ENCODE measurements at regions not wholly inside any gene's neighbourhood (a gene's known extent, or its start where the extent isn't known, plus 50 kb on each side); places are given as distances from the start of the nearest gene placed in this dataset.

- no peaks in the 10 kb centered on the region for H3K4me1 ChIP-seq (ENCODE audit: control insufficient read depth, insufficient read depth, low read length)
- ATAC-seq (no peak), DNase-seq (no peak)
- H3K27me3 ChIP-seq (ENCODE audit: control insufficient read depth, insufficient read depth): no peaks in the 10 kb centered on the region
- H3K27ac ChIP-seq (ENCODE audit: low read length): no peak overlapping the region
- H3K4me3 ChIP-seq (ENCODE audit: low read length): no peak overlapping the region
- 75% methylated on average over 3 of the region's 3 CpGs for WGBS
- intact Hi-C loops (cut with DNase I): no loop called here
- H3K9me3 ChIP-seq (ENCODE audit: control insufficient read depth, low read length): no peaks in the 10 kb centered on the region
Observed at GRCh38 chr9:79011461-79011860, 560.3 kb upstream of the TLE4 start.

- Histone ChIP-seq H3K9me3 (ENCODE audit: control insufficient read depth, low read length) (no peaks in the 10 kb centered on the region), H3K4me3 (ENCODE audit: low read length) (no peak overlapping the region), H3K27ac (ENCODE audit: low read length) (no peak overlapping the region), H3K4me1 (ENCODE audit: control insufficient read depth, insufficient read depth, low read length) (no peaks in the 10 kb centered on the region), H3K27me3 (ENCODE audit: control insufficient read depth, insufficient read depth) (no peaks in the 10 kb centered on the region)
- no peak for ATAC-seq
- intact Hi-C loops (cut with DNase I): no loop called here
- DNase-seq: no peak
Observed at GRCh38 chr9:79012561-79012960, 559.2 kb upstream of the TLE4 start.

- intact Hi-C loops (cut with DNase I): no loop called here
- Histone ChIP-seq H3K4me3 (ENCODE audit: low read length) (no peak overlapping the region), H3K4me1 (ENCODE audit: control insufficient read depth, insufficient read depth, low read length) (no peaks in the 10 kb centered on the region), H3K27ac (ENCODE audit: low read length) (no peak overlapping the region), H3K27me3 (ENCODE audit: control insufficient read depth, insufficient read depth) (no peaks in the 10 kb centered on the region), H3K9me3 (ENCODE audit: control insufficient read depth, low read length) (no peaks in the 10 kb centered on the region)
- WGBS: 66% methylated on average over 3 of the region's 3 CpGs
- DNase-seq (no peak), ATAC-seq (no peak)
Observed at GRCh38 chr9:79013715-79014610, 557.8 kb upstream of the TLE4 start.

GRCh38 chr9:79014929-79015699 lies 556.7 kb upstream of the TLE4 start:
- DNase-seq (no peak), ATAC-seq (no peak)
- Histone ChIP-seq H3K27me3 (ENCODE audit: control insufficient read depth, insufficient read depth) (no peaks in the 10 kb centered on the region), H3K4me3 (ENCODE audit: low read length) (no peak overlapping the region), H3K27ac (ENCODE audit: low read length) (no peak overlapping the region), H3K9me3 (ENCODE audit: control insufficient read depth, low read length) (no peaks in the 10 kb centered on the region), H3K4me1 (ENCODE audit: control insufficient read depth, insufficient read depth, low read length) (no peaks in the 10 kb centered on the region)
- WGBS: 59% methylated on average over 5 of the region's 5 CpGs
- intact Hi-C loops (cut with DNase I): no loop called here

GRCh38 chr9:79015951-79016350 lies 555.8 kb upstream of the TLE4 start:
- Histone ChIP-seq H3K4me1 (ENCODE audit: control insufficient read depth, insufficient read depth, low read length) (no peaks in the 10 kb centered on the region), H3K27ac (ENCODE audit: low read length) (no peak overlapping the region), H3K27me3 (ENCODE audit: control insufficient read depth, insufficient read depth) (no peaks in the 10 kb centered on the region), H3K9me3 (ENCODE audit: control insufficient read depth, low read length) (no peaks in the 10 kb centered on the region), H3K4me3 (ENCODE audit: low read length) (no peak overlapping the region)
- WGBS: 70% methylated on average over 4 of the region's 4 CpGs
- ATAC-seq: no peak
- intact Hi-C loops (cut with DNase I): no loop called here
- no peak for DNase-seq

GRCh38 chr9:79020276-79020675 lies 551.5 kb upstream of the TLE4 start:
- intact Hi-C loops (cut with DNase I): no loop called here
- Histone ChIP-seq H3K27ac (ENCODE audit: low read length) (no peak overlapping the region), H3K9me3 (ENCODE audit: control insufficient read depth, low read length) (no peaks in the 10 kb centered on the region), H3K4me1 (ENCODE audit: control insufficient read depth, insufficient read depth, low read length) (no peaks in the 10 kb centered on the region), H3K27me3 (ENCODE audit: control insufficient read depth, insufficient read depth) (no peaks in the 10 kb centered on the region), H3K4me3 (ENCODE audit: low read length) (no peak overlapping the region)
- DNase-seq (no peak), ATAC-seq (no peak)
- 83% methylated on average over 5 of the region's 5 CpGs for WGBS

GRCh38 chr9:79021084-79021483 lies 550.7 kb upstream of the TLE4 start:
- ATAC-seq: no peak
- Histone ChIP-seq H3K9me3 (ENCODE audit: control insufficient read depth, low read length) (no peaks in the 10 kb centered on the region), H3K27ac (ENCODE audit: low read length) (no peak overlapping the region), H3K4me3 (ENCODE audit: low read length) (no peak overlapping the region), H3K4me1 (ENCODE audit: control insufficient read depth, insufficient read depth, low read length) (no peaks in the 10 kb centered on the region), H3K27me3 (ENCODE audit: control insufficient read depth, insufficient read depth) (no peaks in the 10 kb centered on the region)
- WGBS: 83% methylated on average over 1 of the region's 1 CpG
- DNase-seq: no peak
- intact Hi-C loops (cut with DNase I): no loop called here

GRCh38 chr9:79023134-79023580 lies 548.6 kb upstream of the TLE4 start:
- no peak overlapping the region for H3K4me3 ChIP-seq (ENCODE audit: low read length)
- H3K27ac ChIP-seq (ENCODE audit: low read length): no peak overlapping the region
- 59% methylated on average over 3 of the region's 3 CpGs for WGBS
- intact Hi-C loops (cut with DNase I): no loop called here
- H3K9me3 ChIP-seq (ENCODE audit: control insufficient read depth, low read length): no peaks in the 10 kb centered on the region
- no peak for ATAC-seq
- no peak for DNase-seq
- H3K27me3 ChIP-seq (ENCODE audit: control insufficient read depth, insufficient read depth): no peaks in the 10 kb centered on the region
- H3K4me1 ChIP-seq (ENCODE audit: control insufficient read depth, insufficient read depth, low read length): no peaks in the 10 kb centered on the region

- no peak overlapping the region for H3K27ac ChIP-seq (ENCODE audit: low read length)
- 38% methylated on average over 3 of the region's 3 CpGs for WGBS
- H3K9me3 ChIP-seq (ENCODE audit: control insufficient read depth, low read length): no peaks in the 10 kb centered on the region
- intact Hi-C loops (cut with DNase I): no loop called here
- H3K4me3 ChIP-seq (ENCODE audit: low read length): no peak overlapping the region
- ATAC-seq (no peak), DNase-seq (no peak)
- no peaks in the 10 kb centered on the region for H3K27me3 ChIP-seq (ENCODE audit: control insufficient read depth, insufficient read depth)
- H3K4me1 ChIP-seq (ENCODE audit: control insufficient read depth, insufficient read depth, low read length): no peaks in the 10 kb centered on the region
Observed at GRCh38 chr9:79026316-79026715, 545.4 kb upstream of the TLE4 start.

- H3K27ac ChIP-seq (ENCODE audit: low read length): no peak overlapping the region
- DNase-seq: no peak
- ATAC-seq: no peak
- no peak overlapping the region for H3K4me3 ChIP-seq (ENCODE audit: low read length)
- no peaks in the 10 kb centered on the region for H3K9me3 ChIP-seq (ENCODE audit: control insufficient read depth, low read length)
- H3K4me1 ChIP-seq (ENCODE audit: control insufficient read depth, insufficient read depth, low read length): no peaks in the 10 kb centered on the region
- WGBS: 72% methylated on average over 3 of the region's 3 CpGs
- H3K27me3 ChIP-seq (ENCODE audit: control insufficient read depth, insufficient read depth): no peaks in the 10 kb centered on the region
- intact Hi-C loops (cut with DNase I): no loop called here
Observed at GRCh38 chr9:79028101-79028500, 543.7 kb upstream of the TLE4 start.

GRCh38 chr9:79034583-79034982 lies 537.2 kb upstream of the TLE4 start:
- Histone ChIP-seq H3K4me1 (ENCODE audit: control insufficient read depth, insufficient read depth, low read length) (no peaks in the 10 kb centered on the region), H3K4me3 (ENCODE audit: low read length) (no peak overlapping the region), H3K9me3 (ENCODE audit: control insufficient read depth, low read length) (no peaks in the 10 kb centered on the region), H3K27ac (ENCODE audit: low read length) (no peak overlapping the region), H3K27me3 (ENCODE audit: control insufficient read depth, insufficient read depth) (no peaks in the 10 kb centered on the region)
- ATAC-seq (no peak), DNase-seq (no peak)
- intact Hi-C loops (cut with DNase I): no loop called here
- WGBS: 90% methylated on average over 4 of the region's 4 CpGs
